ENCODE measurements at regions not wholly inside any gene's neighbourhood (a gene's known extent, or its start where the extent isn't known, plus 50 kb on each side); places are given as distances from the start of the nearest gene placed in this dataset.

GRCh38 chr14:96980835-96981234 lies 183.7 kb downstream of the VRK1 start:
- DNase-seq (ENCODE audit: low spot score) = no peak

GRCh38 chr14:96986256-96987085 lies 189.3 kb downstream of the VRK1 start:
- no peak for DNase-seq (ENCODE audit: low spot score)

DNA sequence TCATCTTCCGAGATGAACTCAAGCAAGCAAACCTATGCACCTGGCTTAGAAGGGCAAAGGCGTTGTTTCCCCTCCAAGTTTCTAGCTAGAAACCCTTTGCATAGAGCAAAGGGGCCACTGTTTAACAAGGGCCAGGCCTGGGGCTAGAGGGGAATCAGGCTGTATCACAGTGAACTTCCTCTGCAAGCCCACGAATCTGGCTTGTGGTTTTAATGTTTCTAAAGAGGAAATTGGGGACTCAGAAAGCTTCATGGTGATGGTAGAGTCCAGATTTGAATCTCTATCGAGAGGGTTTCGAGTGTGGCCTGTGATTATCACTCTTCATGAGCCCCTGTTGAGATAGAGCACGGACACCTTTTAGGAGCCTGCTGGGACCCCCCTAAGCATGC lies 189.9 kb downstream of the VRK1 start:
- no peak for DNase-seq (ENCODE audit: low spot score)

DNA sequence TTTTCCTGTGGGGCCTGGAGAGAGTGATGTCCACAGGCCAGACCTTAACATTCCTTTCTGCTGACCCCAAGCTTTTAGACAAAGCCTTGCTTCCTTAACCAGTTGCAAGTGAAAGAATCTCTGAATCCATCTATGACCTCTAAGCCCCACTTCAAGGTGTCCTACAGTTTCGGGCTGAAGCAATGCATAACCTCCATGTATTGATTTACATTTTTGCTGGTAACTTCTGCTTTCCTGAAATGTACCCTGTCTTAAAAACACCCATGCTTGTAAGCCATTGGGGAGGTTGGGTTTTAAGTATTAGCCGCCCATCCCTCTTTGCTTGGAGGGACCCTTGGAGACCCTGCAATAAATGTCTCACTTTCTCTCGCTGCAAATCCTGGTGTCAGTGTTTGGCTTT lies 190.6 kb downstream of the VRK1 start:
- DNase-seq (ENCODE audit: low spot score) = no peak

DNA sequence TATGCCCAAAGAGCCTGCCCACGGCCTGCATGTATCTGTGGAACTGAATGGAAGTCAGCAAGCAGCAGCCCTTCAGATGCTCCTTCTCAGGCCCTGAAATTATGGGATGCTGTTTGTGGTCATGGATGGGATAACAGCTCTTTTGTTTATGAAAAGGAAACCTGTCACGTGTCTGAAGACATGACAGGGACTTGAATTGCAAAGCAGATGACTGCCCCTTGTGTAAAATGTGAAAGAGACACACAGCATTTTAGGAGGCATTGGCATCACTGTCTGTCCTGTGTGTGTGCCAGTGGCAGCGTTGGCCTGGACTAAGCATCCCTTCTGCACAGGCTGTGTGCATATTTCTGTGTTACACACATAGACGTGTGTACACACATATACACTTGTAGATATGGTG lies 192.1 kb downstream of the VRK1 start:
- no peak for DNase-seq (ENCODE audit: low spot score)

GRCh38 chr14:96991226-96991625 lies 194.0 kb downstream of the VRK1 start:
- DNase-seq (ENCODE audit: low spot score) = no peak

GRCh38 chr14:96994999-96995398 lies 197.8 kb downstream of the VRK1 start:
- no peak for DNase-seq (ENCODE audit: low spot score)

DNA sequence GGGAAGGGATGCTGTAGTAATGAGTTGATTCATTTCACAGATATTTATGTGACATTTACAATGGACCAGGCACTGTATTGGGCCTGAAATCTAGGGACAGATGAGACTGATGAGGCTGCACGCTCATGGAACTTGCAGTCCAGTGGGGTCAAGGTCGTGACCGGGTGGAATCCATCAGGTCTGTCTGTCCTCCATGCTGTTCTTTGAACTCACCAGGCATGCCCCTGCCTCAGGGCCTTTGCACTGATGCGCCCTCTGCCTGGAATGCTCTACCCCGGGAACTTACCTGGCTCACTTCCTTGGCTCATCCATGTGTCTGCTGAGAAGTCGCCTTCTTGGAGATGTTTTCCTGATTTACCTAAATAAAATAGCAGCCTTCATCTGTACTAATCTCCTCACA lies 200.1 kb downstream of the VRK1 start:
- no peak for DNase-seq (ENCODE audit: low spot score)

- DNase-seq (ENCODE audit: low spot score) = no peak
Observed at GRCh38 chr14:96997996-96998395, 200.8 kb downstream of the VRK1 start.

DNA sequence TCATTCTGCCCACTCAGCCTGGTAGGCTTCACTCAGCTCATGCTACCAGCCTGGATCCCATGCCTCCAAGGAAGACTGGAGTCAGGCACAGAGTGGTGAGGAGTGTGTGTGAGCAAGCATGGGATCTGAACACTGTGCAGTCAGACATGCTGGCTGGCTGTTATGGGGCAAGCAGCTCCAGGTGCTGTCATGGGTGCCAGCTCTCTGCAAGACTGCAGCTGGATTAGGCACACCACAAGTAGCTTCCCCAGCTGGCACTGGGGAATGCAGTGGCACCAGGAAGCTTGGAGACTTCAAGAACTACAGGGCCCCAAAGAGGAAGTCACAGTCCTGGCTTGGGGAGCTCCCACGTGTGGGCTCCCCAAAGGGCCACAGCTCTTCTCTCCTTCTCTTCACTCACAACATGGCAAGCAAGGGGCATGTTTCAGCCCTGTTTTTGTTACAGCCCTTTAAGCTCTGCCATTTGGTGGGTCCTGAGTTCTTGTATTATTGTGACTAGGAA lies 202.5 kb downstream of the VRK1 start:
- DNase-seq (ENCODE audit: low spot score) = no peak

DNA sequence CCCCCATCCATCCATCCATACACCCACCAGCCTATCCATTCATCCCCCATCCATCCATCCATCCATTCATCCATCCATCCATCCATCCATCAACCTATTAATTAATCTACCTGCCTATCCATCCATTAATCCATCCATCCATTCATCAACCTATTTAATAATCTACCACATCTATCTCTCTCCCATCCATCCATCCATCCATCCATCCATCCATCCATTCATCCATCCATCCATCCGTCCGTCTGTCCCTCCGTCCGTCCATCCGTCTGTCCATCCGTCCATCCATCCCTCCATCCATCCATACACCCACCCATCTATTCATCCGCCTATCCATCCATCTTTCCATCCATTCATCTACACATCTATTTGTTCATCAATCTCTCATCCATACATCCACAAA lies 205.3 kb downstream of the VRK1 start:
- DNase-seq (ENCODE audit: low spot score) = no peak

DNA sequence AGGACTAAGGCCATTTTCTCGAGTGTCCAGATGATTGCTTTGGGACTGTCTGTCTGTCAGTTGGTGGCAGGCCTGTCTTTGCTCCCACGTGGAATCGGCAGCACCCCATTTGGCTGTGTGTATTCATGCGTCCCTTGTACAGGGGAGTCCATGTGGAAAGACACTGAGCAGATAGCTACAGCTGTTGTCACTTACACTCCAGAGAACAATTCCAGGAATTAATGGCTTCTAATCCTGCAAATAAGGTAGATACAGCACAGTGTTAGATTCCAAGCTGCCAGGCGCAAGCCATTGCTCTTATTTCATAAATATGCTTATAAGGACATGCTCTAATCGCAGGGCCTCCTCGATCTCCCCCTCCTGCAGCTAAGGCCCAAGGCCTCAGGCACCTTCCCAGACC lies 208.8 kb downstream of the VRK1 start:
- no peak for DNase-seq (ENCODE audit: low spot score)

DNA sequence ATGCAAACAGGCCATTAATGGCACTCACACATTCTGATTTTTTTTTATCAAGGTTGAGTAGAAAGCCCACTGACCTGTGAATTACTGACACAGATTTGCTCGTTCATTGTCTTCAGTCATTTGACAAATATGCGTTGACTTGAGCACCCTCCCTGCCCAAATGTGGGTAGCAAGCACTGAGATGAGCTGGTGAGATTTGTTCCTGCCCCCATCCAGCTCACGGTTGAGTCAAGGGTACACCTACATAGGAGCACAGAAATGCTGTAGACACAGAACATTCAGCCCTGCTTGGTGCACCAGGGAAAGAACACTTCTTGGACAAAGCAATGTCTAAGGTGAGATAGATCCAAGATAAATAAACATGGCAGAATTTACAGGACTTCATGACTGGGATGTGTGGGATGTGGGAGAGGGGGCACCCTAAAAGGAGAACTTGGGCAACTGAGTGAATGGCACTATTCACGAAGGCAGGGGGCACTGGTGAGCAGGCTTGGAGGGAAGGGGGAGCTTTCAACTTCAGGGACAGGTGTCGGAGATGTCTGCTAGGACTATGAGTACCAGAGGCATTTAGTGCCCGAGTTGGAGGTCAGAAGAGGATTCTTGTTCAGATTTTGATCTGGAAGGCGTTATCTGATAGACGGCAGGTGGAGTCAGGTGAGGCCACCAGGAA lies 213.4 kb downstream of the VRK1 start:
- no peak for DNase-seq (ENCODE audit: low spot score)

- DNase-seq (ENCODE audit: low spot score) = no peak
Observed at GRCh38 chr14:97013878-97014277, 216.7 kb downstream of the VRK1 start.

DNA sequence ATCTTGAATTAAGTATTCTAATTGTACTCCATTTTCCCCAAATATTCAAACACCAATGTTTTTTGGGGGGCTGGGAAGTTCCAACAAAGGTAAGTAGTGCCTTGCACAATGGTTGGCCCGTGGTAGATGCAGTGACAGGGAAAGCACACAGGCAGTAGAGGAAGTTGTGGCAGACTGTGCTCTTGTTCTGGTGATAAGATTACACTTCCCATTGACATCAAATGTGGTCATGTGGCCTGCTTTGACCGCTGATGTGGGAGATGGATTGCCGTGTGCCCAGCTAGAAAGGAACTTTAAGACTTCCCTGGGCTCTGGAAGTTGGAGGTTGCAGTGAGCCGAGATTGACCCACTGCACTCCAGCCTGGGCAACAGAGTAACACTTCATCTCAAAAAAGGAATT lies 223.8 kb downstream of the VRK1 start:
- DNase-seq (ENCODE audit: low spot score) = no peak

GRCh38 chr14:97021571-97022168 lies 224.5 kb downstream of the VRK1 start:
- DNase-seq (ENCODE audit: low spot score) = no peak

GRCh38 chr14:97022741-97023140 lies 225.6 kb downstream of the VRK1 start:
- DNase-seq (ENCODE audit: low spot score) = no peak

DNA sequence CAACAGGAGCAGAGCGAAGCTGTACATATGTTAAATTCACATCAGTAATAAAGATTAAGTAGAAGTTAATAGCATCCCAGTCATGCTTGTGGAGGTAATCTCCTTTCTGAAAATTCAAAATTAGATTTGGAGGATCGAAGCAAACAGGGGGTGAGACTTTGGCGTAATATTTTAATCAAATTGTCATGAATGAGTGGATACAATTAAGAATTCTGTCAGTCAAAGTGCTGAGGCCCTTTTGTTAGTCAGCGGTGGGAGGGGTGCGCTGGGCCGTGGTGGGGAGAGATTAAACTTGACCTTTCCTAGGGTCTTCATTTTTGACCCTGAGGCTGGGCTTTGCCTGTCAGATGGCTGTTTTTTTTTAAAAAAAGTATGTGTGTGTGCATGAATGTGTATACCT lies 226.7 kb downstream of the VRK1 start:
- no peak for DNase-seq (ENCODE audit: low spot score)

DNA sequence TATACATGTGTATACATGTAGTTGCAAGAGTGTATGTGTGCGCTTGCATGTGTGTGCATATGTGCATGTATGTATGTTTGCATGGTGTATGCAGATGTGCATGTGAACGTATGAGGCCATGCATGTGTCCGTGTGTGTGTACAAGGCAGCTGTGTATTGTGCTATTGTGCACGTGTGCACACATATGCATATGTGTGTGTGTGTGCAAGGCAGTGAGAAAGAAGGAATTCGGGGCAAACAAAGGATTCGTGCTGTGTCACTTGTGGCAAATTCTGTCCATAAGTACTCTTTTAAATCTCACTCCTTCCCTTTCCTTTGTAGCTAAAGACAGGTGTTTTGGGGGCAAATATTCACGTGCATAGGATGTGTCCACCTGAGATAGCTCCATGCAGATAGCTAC lies 227.1 kb downstream of the VRK1 start:
- DNase-seq (ENCODE audit: low spot score) = no peak

DNA sequence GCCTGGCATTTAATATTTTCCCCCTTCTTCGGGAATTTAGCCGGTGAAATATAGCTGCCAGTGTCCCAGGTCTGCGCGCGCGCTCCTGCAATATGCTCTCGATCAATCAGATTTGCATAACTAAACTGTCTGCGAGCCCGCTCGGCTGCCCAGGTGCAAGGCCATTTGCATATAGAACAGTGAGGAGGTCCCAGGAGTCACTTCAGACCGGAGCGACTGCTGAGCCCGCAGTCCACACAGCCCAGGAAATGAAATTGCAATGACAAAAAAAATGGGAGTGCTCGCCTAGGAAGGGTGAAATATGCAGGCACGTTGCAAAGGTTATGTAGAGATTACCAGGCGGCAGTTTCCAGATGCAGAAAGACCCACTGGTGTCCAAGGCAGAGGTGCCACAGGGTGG lies 228.5 kb downstream of the VRK1 start:
- no peak for DNase-seq (ENCODE audit: low spot score)

- DNase-seq (ENCODE audit: low spot score) = no peak
Observed at GRCh38 chr14:97027256-97027999, 230.2 kb downstream of the VRK1 start.

GRCh38 chr14:97028382-97028781 lies 231.2 kb downstream of the VRK1 start:
- no peak for DNase-seq (ENCODE audit: low spot score)

GRCh38 chr14:97029800-97030199 lies 232.6 kb downstream of the VRK1 start:
- DNase-seq (ENCODE audit: low spot score) = no peak
